K562 (cell line): ENCODE measurements at regions not wholly inside any gene's neighbourhood (a gene's known extent, or its start where the extent isn't known, plus 50 kb on each side); places are given as distances from the start of the nearest gene placed in this dataset.

Experiments used
- ATAC-seq: fragments of 200-7000 bp; cut with Tn5 transposase; 3 replicates; pipeline ENCODE4 v1.9.1; 2020; ENCODE audit warnings: moderate library complexity
- BruUV-seq: library from RNA; stranded (reverse); fragments of 400-500 nt; replicated peaks from 2 replicates; lab custom pipeline; 2021; lab: Mats Ljungman, UMichigan
- CTCF ChIA-PET: fragments of 300-600 bp; formaldehyde crosslinking; extraction: SDS; loops from one replicate; lab custom pipeline; 2021; ENCODE audit warnings: low intra/inter-chr PET ratio; lab: Yijun Ruan, JAX
- POLR2A ChIA-PET: fragments of 300-600, 350-650 bp; sonication (Branson Sonifier 250); formaldehyde crosslinking; extraction: SDS; loops from one replicate; lab custom pipeline; 2021; ENCODE audit warnings: antibody characterized with exemption, inconsistent platforms; lab: Yijun Ruan, JAX
- DNase-seq, 4 experiments: peaks; one replicate each; pipeline versions ENCODE4 v3.0.0 to v3.0.0-alpha.2; 2011 to 2018; ENCODE audit warnings: low spot score in 3 of 4, mixed read lengths in 3 of 4; ENCODE audit errors: extremely low read depth in 1 of 4
- FAIRE-seq: peaks from 2 replicates; lab custom pipeline; 2011; peaks lifted over from hg19 to GRCh38; lab: Jason Lieb, UNC
- H2AFZ ChIP-seq: 2 replicates; pipeline ENCODE4 v1.6.0; 2011; ENCODE audit warnings: low read depth, low read length, control low read depth, inconsistent platforms
- H3K27ac ChIP-seq: fragments of 200-600 bp; 3 replicates; pipeline ENCODE4 v1.8.0; 2011; ENCODE audit warnings: low read depth, mild to moderate bottlenecking, control low read depth, inconsistent platforms, low read length, moderate library complexity, mixed read lengths; ENCODE audit errors: extremely low read depth
- H3K27me3 ChIP-seq, 2 experiments: fragments of 300-600 bp in 1 of 2; 2 replicates in 1 of 2; 3 replicates in 1 of 2; pipeline versions ENCODE4 v1.6.0 to v1.8.0; 2011; ENCODE audit warnings: inconsistent platforms in 2 of 2, low read length in 2 of 2, mild to moderate bottlenecking in 1 of 2, mixed read lengths in 1 of 2, moderate library complexity in 1 of 2; ENCODE audit not compliant: control insufficient read depth in 2 of 2, insufficient read depth in 2 of 2
- H3K36me3 ChIP-seq: fragments of 300-600 bp; 3 replicates; pipeline ENCODE4 v1.8.0; 2011; ENCODE audit warnings: mild to moderate bottlenecking, low read length, inconsistent platforms; ENCODE audit not compliant: control insufficient read depth, insufficient read depth
- H3K4me1 ChIP-seq, 2 experiments: fragments of 200-600 bp in 1 of 2; replicated peaks in 1 of 2; 2 replicates in 1 of 2; 3 replicates in 1 of 2; pipeline versions ENCODE4 v1.5.1 to v1.8.0; 2011; ENCODE audit warnings: inconsistent platforms in 2 of 2, low read length in 2 of 2, mild to moderate bottlenecking in 1 of 2, mixed read lengths in 1 of 2, moderate library complexity in 1 of 2; ENCODE audit not compliant: control insufficient read depth in 2 of 2, insufficient read depth in 2 of 2
- H3K4me2 ChIP-seq: 2 replicates; pipeline ENCODE4 v1.6.1; 2011; ENCODE audit warnings: low read length, control low read depth, inconsistent platforms, mixed read lengths; ENCODE audit not compliant: insufficient read depth
- H3K4me3 ChIP-seq: fragments of 200-600 bp; sonication (generic), shearing (Covaris generic); 2 replicates; pipeline ENCODE4 v1.5.1; 2016; ENCODE audit warnings: control low read depth, inconsistent platforms
- H3K79me2 ChIP-seq: fragments of 200-600 bp; 3 replicates; pipeline ENCODE4 v1.8.0; 2011; ENCODE audit warnings: low read length, inconsistent platforms; ENCODE audit not compliant: control insufficient read depth, insufficient read depth
- H3K9ac ChIP-seq, 2 experiments: 2 replicates each; pipeline versions ENCODE4 v1.6.0 to v1.6.1; 2011; ENCODE audit warnings: low read depth in 2 of 2, low read length in 2 of 2, control low read depth in 1 of 2, inconsistent platforms in 1 of 2, mild to moderate bottlenecking in 1 of 2, mixed read lengths in 1 of 2; ENCODE audit not compliant: insufficient read depth in 1 of 2
- H3K9me1 ChIP-seq: one replicate; pipeline ENCODE4 v1.6.0; 2011; ENCODE audit warnings: inconsistent platforms, mild to moderate bottlenecking, low read length, moderate library complexity; ENCODE audit not compliant: control insufficient read depth, insufficient read depth
- H3K9me3 ChIP-seq: replicated peaks from 2 replicates; pipeline ENCODE4 v1.5.1; 2011; ENCODE audit warnings: low read depth, low read length, inconsistent platforms; ENCODE audit not compliant: control insufficient read depth, insufficient read depth
- H4K20me1 ChIP-seq: replicated peaks from 2 replicates; pipeline ENCODE4 v1.6.1; 2011; ENCODE audit warnings: low read length, inconsistent platforms, mixed read lengths; ENCODE audit not compliant: control insufficient read depth, insufficient read depth
- ARHGAP35 ChIP-seq: fragments of 450-650 bp; IDR thresholded peaks from 2 replicates; pipeline ENCODE4 v1.6.1; 2018; ENCODE audit not compliant: partially characterized antibody
- CBX2 ChIP-seq: fragments of 200-600 bp; sonication (generic); IDR thresholded peaks from one replicate; pipeline ENCODE4 v1.6.1; 2012; ENCODE audit warnings: mild to moderate bottlenecking, low read length, inconsistent platforms; ENCODE audit not compliant: insufficient read depth, poor library complexity, severe bottlenecking
- CREBBP ChIP-seq: IDR thresholded peaks from one replicate; pipeline ENCODE4 v1.6.1; 2012; ENCODE audit warnings: low read depth, mild to moderate bottlenecking, control low read depth, inconsistent platforms, low read length
- E2F6 ChIP-seq, 2 experiments: IDR thresholded peaks; 2 replicates each; pipeline ENCODE4 v1.6.1; 2011; ENCODE audit warnings: borderline replicate concordance in 1 of 2, control low read depth in 1 of 2, low read depth in 1 of 2, low read length in 1 of 2, mild to moderate bottlenecking in 1 of 2, mixed read lengths in 1 of 2, moderate library complexity in 1 of 2; ENCODE audit not compliant: insufficient read depth in 1 of 2, insufficient read length in 1 of 2, poor library complexity in 1 of 2, severe bottlenecking in 1 of 2; ENCODE audit errors: extremely low read depth in 1 of 2
- ELK1 ChIP-seq: sonication (generic); formaldehyde crosslinking; IDR thresholded peaks from 2 replicates; pipeline ENCODE4 v1.8.1; 2022; ENCODE audit warnings: missing genetic modification reagents
- ERF ChIP-seq: fragments of 450-650 bp; formaldehyde crosslinking; IDR thresholded peaks from 2 replicates; pipeline ENCODE4 v1.4.0; 2020; ENCODE audit warnings: mild to moderate bottlenecking, mixed read lengths
- HEY1 ChIP-seq: fragments of 250-450 bp; sonication (Bioruptor Pico); IDR thresholded peaks from 2 replicates; pipeline ENCODE4 v1.5.0; 2020; ENCODE audit warnings: mild to moderate bottlenecking, moderate library complexity, borderline replicate concordance
- MCM2 ChIP-seq: fragments of 450-650 bp; IDR thresholded peaks from 2 replicates; pipeline ENCODE4 v1.6.1; 2017; ENCODE audit warnings: low read depth, mild to moderate bottlenecking
- MLLT1 ChIP-seq, 2 experiments: fragments of 450-650 bp; IDR thresholded peaks; 2 replicates each; pipeline ENCODE4 v1.6.1; 2016
- POLR2AphosphoS2 ChIP-seq: IDR thresholded peaks from 2 replicates; pipeline ENCODE4 v1.6.1; 2012; ENCODE audit warnings: low read length, improper control_type of control experiment
- PTRF ChIP-seq: fragments of 450-650 bp; IDR thresholded peaks from 2 replicates; pipeline ENCODE4 v1.6.1; 2016; ENCODE audit warnings: mild to moderate bottlenecking, missing genetic modification characterization, missing compliant biosample characterization
- RCOR1 ChIP-seq, 2 experiments: IDR thresholded peaks; 2 replicates each; pipeline ENCODE4 v1.6.1; 2012; ENCODE audit warnings: low read depth in 2 of 2, low read length in 2 of 2, borderline replicate concordance in 1 of 2, improper control_type of control experiment in 1 of 2
- XRCC3 ChIP-seq: fragments of 450-650 bp; IDR thresholded peaks from 2 replicates; pipeline ENCODE4 v1.6.1; 2017; ENCODE audit warnings: mild to moderate bottlenecking, moderate library complexity
- ZNF512 ChIP-seq: IDR thresholded peaks from 2 replicates; pipeline ENCODE4 v1.6.1; 2016; ENCODE audit warnings: missing genetic modification characterization, missing compliant biosample characterization
- ZNF75A ChIP-seq: fragments of 450-650 bp; formaldehyde crosslinking; IDR thresholded peaks from 2 replicates; pipeline ENCODE4 v1.4.0; 2020; ENCODE audit warnings: mild to moderate bottlenecking
- WGBS: fragments of 100-300 bp; shearing (Covaris generic); methylation state at CpG from one replicate; pipeline ENCODE4 v1.1.6; 2016; ENCODE audit warnings: low coverage, mixed read lengths; ENCODE audit not compliant: insufficient coverage; ENCODE audit errors: missing lambda C conversion rate; 5-methylcytosine and 5-hydroxymethylcytosine counted together
- in situ Hi-C: fragments of 300-500 bp; cut with MboI; formaldehyde crosslinking; loops from 4 replicates; pipeline ENCODE4 v1.15.0; 2018; ENCODE audit warnings: inconsistent platforms, mixed read lengths
- intact Hi-C: fragments of 100-400 bp; cut with micrococcal nuclease; formaldehyde crosslinking; loops from 2 replicates; pipeline ENCODE4 v1.14.2; 2022

- no TSS peak for BruUV-seq
- CTCF ChIA-PET, result no interaction called here
- WGBS, result 0% methylated on average over 2 of the region's 3 CpGs
Measured at GRCh38 chr16:86959729-86960128, 357.5 kb downstream of the C16orf95 start.

More at GRCh38 chr16:86959729-86960128, 357.5 kb downstream of the C16orf95 start:
- in situ Hi-C loops, result no loop called here
- Histone ChIP-seq H3K4me1 (peaks cover 0 to 15% of the 10 kb centered on the region in 2 experiments; a peak in 3 of 5 replicates), H2AFZ (no peak overlapping the region), H3K4me2 (no peak overlapping the region), H3K27me3 (peaks cover 16 to 90% of the 10 kb centered on the region in 2 experiments; a peak in 4 of 5 replicates), H3K36me3 (no peaks in the 10 kb centered on the region), H3K4me3 (no peak overlapping the region), H3K27ac (no peak overlapping the region), H4K20me1 (peaks cover 13% of the 10 kb centered on the region; the same call in 1 of the 2 replicates), H3K9me1 (no peaks in the 10 kb centered on the region), H3K79me2 (no peaks in the 10 kb centered on the region), H3K9ac (no peak overlapping the region), H3K9me3 (no peaks in the 10 kb centered on the region)
- no peak for ATAC-seq
- no peak for DNase-seq
- no peak for FAIRE-seq
- POLR2A ChIA-PET, result no interaction called here
- no peak for TF ChIP-seq ZNF75A (CRISPR knock-in tag)
- TF ChIP-seq CBX2, result no peak
- TF ChIP-seq XRCC3, result no peak
- TF ChIP-seq ELK1, result no peak
- TF ChIP-seq HEY1 (CRISPR knock-in tag), result no peak
- no peak for TF ChIP-seq ZNF512 (tag)
- TF ChIP-seq CREBBP, result no peak
- TF ChIP-seq MCM2, result no peak
- no peak for TF ChIP-seq PTRF (tag)
- TF ChIP-seq RCOR1 (IDR thresholded peaks at IDR 0.05; ENCODE audit: borderline replicate concordance in 1 of 2, low read depth in 2 of 2, low read length in 2 of 2), result no peak
- no peak for TF ChIP-seq ARHGAP35
- TF ChIP-seq MLLT1 (IDR thresholded peaks at IDR 0.05), result no peak
- no peak for TF ChIP-seq ERF
- no peak for TF ChIP-seq E2F6 (IDR thresholded peaks at IDR 0.05; ENCODE audit: borderline replicate concordance in 1 of 2, extremely low read depth in 1 of 2, insufficient read depth in 1 of 2, insufficient read length in 1 of 2, low read depth in 1 of 2, low read length in 1 of 2, poor library complexity in 1 of 2, severe bottlenecking in 1 of 2)
- no peak for TF ChIP-seq POLR2AphosphoS2
- intact Hi-C loops, result no loop called here
